Natural killer cell (primary cell): ENCODE measurements at regions not wholly inside any gene's neighbourhood (a gene's known extent, or its start where the extent isn't known, plus 50 kb on each side); places are given as distances from the start of the nearest gene placed in this dataset.

Source experiments
- ATAC-seq, 3 donors: fragments of 150-1000 bp in 2 of 3; fragments of 200-7000 bp in 1 of 3; cut with Tn5 transposase; 1 replicate in 1 of 3; 2 replicates in 2 of 3; pipeline ENCODE4 v1.10.0; 2021; ENCODE audit warnings: mild to moderate bottlenecking in 2 of 3, moderate library complexity in 2 of 3
- DNase-seq, 2 donors: peaks; one replicate each; pipeline versions ENCODE4 v3.0.0 to v3.0.0-alpha.2; 2013 to 2021; ENCODE audit warnings: mixed read lengths in 1 of 2
- H3K27ac ChIP-seq: one replicate; pipeline ENCODE4 v1.5.1; 2013; ENCODE audit warnings: mild to moderate bottlenecking, low read length
- H3K27me3 ChIP-seq: one replicate; pipeline ENCODE4 v1.6.1; 2013; ENCODE audit warnings: low read length; ENCODE audit not compliant: control insufficient read depth, insufficient read depth
- H3K36me3 ChIP-seq: one replicate; pipeline ENCODE4 v1.6.1; 2013; ENCODE audit warnings: low read length; ENCODE audit not compliant: control insufficient read depth, insufficient read depth
- H3K4me1 ChIP-seq: one replicate; pipeline ENCODE4 v1.6.1; 2013; ENCODE audit warnings: low read length; ENCODE audit not compliant: control insufficient read depth, insufficient read depth
- H3K4me3 ChIP-seq: one replicate; pipeline ENCODE4 v1.5.1; 2013; ENCODE audit warnings: low read length
- H3K9me3 ChIP-seq: one replicate; pipeline ENCODE4 v1.6.1; 2013; ENCODE audit warnings: low read length; ENCODE audit not compliant: control insufficient read depth, insufficient read depth
- H3K27ac Mint-ChIP-seq, 2 donors: one replicate each; pipeline ENCODE4 v1.8.0; 2022; ENCODE audit warnings: mild to moderate bottlenecking in 2 of 2, mixed read lengths in 2 of 2, moderate library complexity in 1 of 2
- H3K27me3 Mint-ChIP-seq, 2 donors: one replicate each; pipeline ENCODE4 v1.8.0; 2022; ENCODE audit warnings: low read depth in 2 of 2, mixed read lengths in 2 of 2
- H3K36me3 Mint-ChIP-seq: one replicate; pipeline ENCODE4 v1.8.0; 2022; ENCODE audit warnings: mixed read lengths
- H3K4me1 Mint-ChIP-seq, 2 donors: one replicate each; pipeline ENCODE4 v1.8.0; 2022; ENCODE audit warnings: mixed read lengths in 2 of 2
- H3K4me3 Mint-ChIP-seq: one replicate; pipeline ENCODE4 v1.8.0; 2022; ENCODE audit warnings: mild to moderate bottlenecking, moderate library complexity, mixed read lengths
- H3K9me3 Mint-ChIP-seq, 2 donors: one replicate each; pipeline ENCODE4 v1.8.0; 2022; ENCODE audit warnings: mixed read lengths in 2 of 2
- WGBS: methylation state at CpG from one replicate; pipeline ENCODE4 v1.1.7; 2013; ENCODE audit warnings: missing lambda C conversion rate; ENCODE audit not compliant: insufficient coverage; 5-methylcytosine and 5-hydroxymethylcytosine counted together
- intact Hi-C: fragments of 100-400 bp; cut with micrococcal nuclease; formaldehyde crosslinking; loops from one replicate; pipeline ENCODE4 v1.14.2; 2022
- TF ChIP-seq, protein P1 (sequence below): fragments of 200-600 bp; IDR thresholded peaks from one replicate; pipeline ENCODE4 v1.8.0; 2022; ENCODE audit warnings: antibody characterized with exemption

DNA sequence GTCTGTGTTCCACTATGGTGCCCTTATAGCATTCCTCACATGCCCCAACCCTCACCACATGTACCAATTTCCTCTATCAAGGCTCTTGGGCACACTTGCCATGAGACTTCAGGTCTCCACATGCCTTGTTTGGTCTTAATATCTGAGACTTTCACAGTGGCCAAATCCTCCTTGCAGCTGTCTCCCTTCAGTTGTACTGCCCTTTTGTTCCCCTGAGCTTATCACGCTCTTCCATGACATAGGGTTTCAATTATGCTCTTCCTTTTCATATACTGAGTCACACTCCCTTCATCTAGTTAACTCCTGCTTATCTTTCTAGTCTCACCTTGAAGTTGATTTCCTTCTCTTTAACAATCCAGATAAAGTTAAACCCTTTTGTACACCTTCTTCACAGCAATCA, 212.9 kb downstream of the PDHA2 start:
- Mint-ChIP-seq H3K9me3 (peaks cover 2% of the 10 kb centered on the region in 2 donors), H3K4me3 (no peak overlapping the region), H3K4me1 (no peaks in the 10 kb centered on the region), H3K36me3 (no peaks in the 10 kb centered on the region), H3K27me3 (no peaks in the 10 kb centered on the region), H3K27ac (no peak overlapping the region)
- TF ChIP-seq, protein P1, sequence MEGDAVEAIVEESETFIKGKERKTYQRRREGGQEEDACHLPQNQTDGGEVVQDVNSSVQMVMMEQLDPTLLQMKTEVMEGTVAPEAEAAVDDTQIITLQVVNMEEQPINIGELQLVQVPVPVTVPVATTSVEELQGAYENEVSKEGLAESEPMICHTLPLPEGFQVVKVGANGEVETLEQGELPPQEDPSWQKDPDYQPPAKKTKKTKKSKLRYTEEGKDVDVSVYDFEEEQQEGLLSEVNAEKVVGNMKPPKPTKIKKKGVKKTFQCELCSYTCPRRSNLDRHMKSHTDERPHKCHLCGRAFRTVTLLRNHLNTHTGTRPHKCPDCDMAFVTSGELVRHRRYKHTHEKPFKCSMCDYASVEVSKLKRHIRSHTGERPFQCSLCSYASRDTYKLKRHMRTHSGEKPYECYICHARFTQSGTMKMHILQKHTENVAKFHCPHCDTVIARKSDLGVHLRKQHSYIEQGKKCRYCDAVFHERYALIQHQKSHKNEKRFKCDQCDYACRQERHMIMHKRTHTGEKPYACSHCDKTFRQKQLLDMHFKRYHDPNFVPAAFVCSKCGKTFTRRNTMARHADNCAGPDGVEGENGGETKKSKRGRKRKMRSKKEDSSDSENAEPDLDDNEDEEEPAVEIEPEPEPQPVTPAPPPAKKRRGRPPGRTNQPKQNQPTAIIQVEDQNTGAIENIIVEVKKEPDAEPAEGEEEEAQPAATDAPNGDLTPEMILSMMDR, result no peak
- ATAC-seq, result no peak
- 94% methylated on average over 1 of the region's 1 CpG for WGBS
- Histone ChIP-seq H3K9me3 (no peaks in the 10 kb centered on the region), H3K27ac (no peak overlapping the region), H3K27me3 (no peaks in the 10 kb centered on the region), H3K36me3 (no peaks in the 10 kb centered on the region), H3K4me1 (no peaks in the 10 kb centered on the region), H3K4me3 (no peak overlapping the region)
- intact Hi-C loops, result no loop called here
- no peak for DNase-seq

- DNase-seq, result no peak
- 95% methylated on average over 12 of the region's 12 CpGs for WGBS
- H3K9me3 ChIP-seq, result no peaks in the 10 kb centered on the region
- H3K4me3 ChIP-seq, result no peak overlapping the region
- no peaks in the 10 kb centered on the region for H3K27me3 ChIP-seq
- Mint-ChIP-seq H3K27ac (no peak overlapping the region), H3K36me3 (no peaks in the 10 kb centered on the region), H3K4me3 (no peak overlapping the region), H3K9me3 (peaks cover 2 to 4% of the 10 kb centered on the region in 2 donors), H3K27me3 (no peaks in the 10 kb centered on the region), H3K4me1 (no peaks in the 10 kb centered on the region)
- intact Hi-C loops, result loop anchor here (5.0 kb wide), 1 partner anchor 51 kb away; no protein-coding TSS in a partner anchor
- TF ChIP-seq, protein P1, result no peak
- ATAC-seq, result no peak
- H3K4me1 ChIP-seq, result no peaks in the 10 kb centered on the region
- no peak overlapping the region for H3K27ac ChIP-seq
- H3K36me3 ChIP-seq, result no peaks in the 10 kb centered on the region
These were observed 216.5 kb downstream of the PDHA2 start for GRCh38 chr4:96056346-96056934.

DNA sequence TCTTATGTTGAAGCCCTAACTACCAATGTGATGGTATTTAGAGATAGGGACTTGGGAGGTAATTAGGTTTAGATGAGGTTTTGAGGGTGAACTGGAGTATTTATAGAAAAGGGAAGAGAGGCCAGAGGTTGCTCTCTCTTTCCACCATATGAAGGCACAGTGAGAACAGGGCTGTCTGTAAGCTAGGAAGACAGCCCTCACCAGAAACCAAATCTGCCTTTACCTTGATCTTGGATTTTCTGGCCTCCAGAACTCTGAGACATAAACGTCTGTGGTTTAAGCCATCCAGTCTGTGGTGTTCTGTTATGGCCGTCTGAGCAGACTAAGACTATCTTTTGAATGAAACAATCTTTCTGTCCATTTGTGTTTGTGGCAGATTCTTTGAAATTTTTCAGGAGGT, 223.7 kb downstream of the PDHA2 start:
- no peaks in the 10 kb centered on the region for H3K9me3 ChIP-seq
- H3K36me3 ChIP-seq, result no peaks in the 10 kb centered on the region
- H3K4me1 Mint-ChIP-seq, result no peaks in the 10 kb centered on the region
- no peaks in the 10 kb centered on the region for H3K27me3 ChIP-seq
- 15% methylated on average over 2 of the region's 2 CpGs for WGBS
- no peak overlapping the region for H3K4me3 Mint-ChIP-seq
- ATAC-seq (no peak), DNase-seq (no peak)
- no peak overlapping the region for H3K27ac ChIP-seq
- no peaks in the 10 kb centered on the region for H3K27me3 Mint-ChIP-seq
- TF ChIP-seq, protein P1, result no peak
- H3K4me3 ChIP-seq, result no peak overlapping the region
- H3K4me1 ChIP-seq, result no peaks in the 10 kb centered on the region
- peaks cover 4% of the 10 kb centered on the region in 2 donors for H3K9me3 Mint-ChIP-seq
- intact Hi-C loops, result no loop called here
- no peak overlapping the region for H3K27ac Mint-ChIP-seq
- no peaks in the 10 kb centered on the region for H3K36me3 Mint-ChIP-seq

GRCh38 chr4:96073461-96073860, 233.6 kb downstream of the PDHA2 start:
- no peak for ATAC-seq

More at GRCh38 chr4:96073461-96073860, 233.6 kb downstream of the PDHA2 start:
- Mint-ChIP-seq H3K27me3 (no peaks in the 10 kb centered on the region), H3K4me1 (no peaks in the 10 kb centered on the region), H3K4me3 (no peak overlapping the region), H3K27ac (no peak overlapping the region), H3K36me3 (no peaks in the 10 kb centered on the region), H3K9me3 (peaks cover 0 to 9% of the 10 kb centered on the region in 2 donors)
- WGBS, result 82% methylated on average over 2 of the region's 2 CpGs
- no peak overlapping the region for H3K4me3 ChIP-seq
- DNase-seq, result no peak
- H3K36me3 ChIP-seq, result no peaks in the 10 kb centered on the region
- no peak overlapping the region for H3K27ac ChIP-seq
- TF ChIP-seq, protein P1, result no peak
- no peaks in the 10 kb centered on the region for H3K4me1 ChIP-seq
- H3K27me3 ChIP-seq, result no peaks in the 10 kb centered on the region
- no peaks in the 10 kb centered on the region for H3K9me3 ChIP-seq
- intact Hi-C loops, result no loop called here
